K562 (cell line): ENCODE measurements at regions not wholly inside any gene's neighbourhood (a gene's known extent, or its start where the extent isn't known, plus 50 kb on each side); places are given as distances from the start of the nearest gene placed in this dataset.

Source experiments
- ARID3B ChIP-seq: fragments of 250-450 bp; sonication (Bioruptor Pico); IDR thresholded peaks from 2 replicates; pipeline ENCODE4 v1.4.0; 2020; ENCODE audit warnings: borderline replicate concordance
- CBX8 ChIP-seq: fragments of 200-600 bp; sonication (generic); IDR thresholded peaks from 2 replicates; pipeline ENCODE4 v1.6.1; 2012; ENCODE audit warnings: borderline replicate concordance, mixed run types, low read depth, mild to moderate bottlenecking, moderate library complexity, mixed read lengths, low read length, control low read depth, inconsistent platforms; ENCODE audit not compliant: poor library complexity, severe bottlenecking; ENCODE audit errors: extremely low read depth
- ELF1 ChIP-seq: fragments of 200-800 bp; sonication (Bioruptor generic); IDR thresholded peaks from 2 replicates; pipeline ENCODE4 v1.6.1; 2016; ENCODE audit warnings: missing genetic modification characterization, missing compliant biosample characterization
- EP300 ChIP-seq: IDR thresholded peaks from 2 replicates; pipeline ENCODE4 v1.6.1; 2012; ENCODE audit warnings: low read length, improper control_type of control experiment
- EWSR1 ChIP-seq: fragments of 450-650 bp; IDR thresholded peaks from 2 replicates; pipeline ENCODE4 v1.6.1; 2018; ENCODE audit warnings: borderline replicate concordance, mild to moderate bottlenecking, low read depth, moderate library complexity; ENCODE audit not compliant: partially characterized antibody
- FOXO4 ChIP-seq: fragments of 450-650 bp; formaldehyde crosslinking; IDR thresholded peaks from 2 replicates; pipeline ENCODE4 v1.4.0; 2020; ENCODE audit warnings: mild to moderate bottlenecking, moderate library complexity
- MCM7 ChIP-seq, 2 experiments: fragments of 450-650 bp; IDR thresholded peaks; 2 replicates each; pipeline ENCODE4 v1.6.1; 2016 to 2018
- PRMT5 ChIP-seq: sonication (generic); formaldehyde crosslinking; IDR thresholded peaks from 2 replicates; pipeline ENCODE4 v1.5.0; 2020; ENCODE audit warnings: missing genetic modification reagents
- SMAD4 ChIP-seq: fragments of 250-450 bp; sonication (Bioruptor Pico); conservative IDR thresholded peaks from 2 replicates; pipeline ENCODE4 v1.8.0; 2021; ENCODE audit warnings: inconsistent platforms, mild to moderate bottlenecking, moderate library complexity
- SMARCB1 ChIP-seq: IDR thresholded peaks from 2 replicates; pipeline ENCODE4 v1.6.1; 2011; ENCODE audit warnings: improper control_type of control experiment, low read depth; ENCODE audit not compliant: insufficient read length
- SPI1 ChIP-seq: IDR thresholded peaks from 2 replicates; pipeline ENCODE4 v1.6.1; 2011; ENCODE audit warnings: low read depth, low read length, control low read depth, borderline replicate concordance
- TBP ChIP-seq: optimal IDR thresholded peaks from 2 replicates; pipeline ENCODE3; 2011; ENCODE audit warnings: low read depth, low read length, improper control_type of control experiment
- TRIM24 ChIP-seq, 2 experiments: fragments of 450-650 bp; IDR thresholded peaks; 2 replicates each; pipeline ENCODE4 v1.6.1; 2016
- ZNF445 ChIP-seq: fragments of 250-450 bp; sonication (Bioruptor Pico); IDR thresholded peaks from 2 replicates; pipeline ENCODE4 v1.4.0; 2020; ENCODE audit warnings: low read depth, mild to moderate bottlenecking, moderate library complexity
- ZNF655 ChIP-seq: fragments of 250-450 bp; sonication (Bioruptor Pico); IDR thresholded peaks from 2 replicates; pipeline ENCODE4 v1.5.0; 2021
- TF ChIP-seq, protein P1 (sequence below): fragments of 450-650 bp; IDR thresholded peaks from 2 replicates; pipeline ENCODE4 v1.6.1; 2018; ENCODE audit not compliant: partially characterized antibody
- TF ChIP-seq, protein P2 (sequence below): sonication (generic); formaldehyde crosslinking; IDR thresholded peaks from 2 replicates; pipeline ENCODE4 v1.8.1; 2023; ENCODE audit warnings: mild to moderate bottlenecking, missing genetic modification reagents, moderate library complexity

GRCh38 chr6:27795697-27796494, 116.3 kb downstream of the OR2B2 start (continued):
- TF ChIP-seq EWSR1 (no peak), TRIM24 (IDR thresholded peaks at IDR 0.05) (peak in 1 of 2 experiments; percentile 65; a peak in 1 of 4 replicates), ZNF445 (CRISPR knock-in tag) (no peak), FOXO4 (CRISPR knock-in tag) (no peak), TBP (peak; percentile 100), ELF1 (no peak), SMAD4 (CRISPR knock-in tag) (no peak), PRMT5 (no peak), SPI1 (no peak), EP300 (peak; percentile 81), ARID3B (no peak), SMARCB1 (no peak), CBX8 (no peak), MCM7 (IDR thresholded peaks at IDR 0.05) (no peak), ZNF655 (no peak)
- TF ChIP-seq, protein P1, sequence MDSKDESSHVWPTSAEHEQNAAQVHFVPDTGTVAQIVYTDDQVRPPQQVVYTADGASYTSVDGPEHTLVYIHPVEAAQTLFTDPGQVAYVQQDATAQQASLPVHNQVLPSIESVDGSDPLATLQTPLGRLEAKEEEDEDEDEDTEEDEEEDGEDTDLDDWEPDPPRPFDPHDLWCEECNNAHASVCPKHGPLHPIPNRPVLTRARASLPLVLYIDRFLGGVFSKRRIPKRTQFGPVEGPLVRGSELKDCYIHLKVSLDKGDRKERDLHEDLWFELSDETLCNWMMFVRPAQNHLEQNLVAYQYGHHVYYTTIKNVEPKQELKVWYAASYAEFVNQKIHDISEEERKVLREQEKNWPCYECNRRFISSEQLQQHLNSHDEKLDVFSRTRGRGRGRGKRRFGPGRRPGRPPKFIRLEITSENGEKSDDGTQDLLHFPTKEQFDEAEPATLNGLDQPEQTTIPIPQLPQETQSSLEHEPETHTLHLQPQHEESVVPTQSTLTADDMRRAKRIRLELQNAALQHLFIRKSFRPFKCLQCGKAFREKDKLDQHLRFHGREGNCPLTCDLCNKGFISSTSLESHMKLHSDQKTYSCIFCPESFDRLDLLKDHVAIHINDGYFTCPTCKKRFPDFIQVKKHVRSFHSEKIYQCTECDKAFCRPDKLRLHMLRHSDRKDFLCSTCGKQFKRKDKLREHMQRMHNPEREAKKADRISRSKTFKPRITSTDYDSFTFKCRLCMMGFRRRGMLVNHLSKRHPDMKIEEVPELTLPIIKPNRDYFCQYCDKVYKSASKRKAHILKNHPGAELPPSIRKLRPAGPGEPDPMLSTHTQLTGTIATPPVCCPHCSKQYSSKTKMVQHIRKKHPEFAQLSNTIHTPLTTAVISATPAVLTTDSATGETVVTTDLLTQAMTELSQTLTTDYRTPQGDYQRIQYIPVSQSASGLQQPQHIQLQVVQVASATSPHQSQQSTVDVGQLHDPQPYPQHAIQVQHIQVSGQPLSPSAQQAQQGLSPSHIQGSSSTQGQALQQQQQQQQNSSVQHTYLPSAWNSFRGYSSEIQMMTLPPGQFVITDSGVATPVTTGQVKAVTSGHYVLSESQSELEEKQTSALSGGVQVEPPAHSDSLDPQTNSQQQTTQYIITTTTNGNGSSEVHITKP, result peak; percentile 42
- TF ChIP-seq, protein P2, sequence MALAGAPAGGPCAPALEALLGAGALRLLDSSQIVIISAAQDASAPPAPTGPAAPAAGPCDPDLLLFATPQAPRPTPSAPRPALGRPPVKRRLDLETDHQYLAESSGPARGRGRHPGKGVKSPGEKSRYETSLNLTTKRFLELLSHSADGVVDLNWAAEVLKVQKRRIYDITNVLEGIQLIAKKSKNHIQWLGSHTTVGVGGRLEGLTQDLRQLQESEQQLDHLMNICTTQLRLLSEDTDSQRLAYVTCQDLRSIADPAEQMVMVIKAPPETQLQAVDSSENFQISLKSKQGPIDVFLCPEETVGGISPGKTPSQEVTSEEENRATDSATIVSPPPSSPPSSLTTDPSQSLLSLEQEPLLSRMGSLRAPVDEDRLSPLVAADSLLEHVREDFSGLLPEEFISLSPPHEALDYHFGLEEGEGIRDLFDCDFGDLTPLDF, result no peak
